ENCODE measurements at regions not wholly inside any gene's neighbourhood (a gene's known extent, or its start where the extent isn't known, plus 50 kb on each side); places are given as distances from the start of the nearest gene placed in this dataset.

GRCh38 chr3:166169681-166170080 lies 332.5 kb upstream of the BCHE start:
- no peaks in the 10 kb centered on the region for H3K4me1 ChIP-seq (ENCODE audit: control insufficient read depth in 1 of 2, extremely low read depth in 1 of 2, insufficient read depth in 2 of 2, low read length in 2 of 2)
- DNase-seq (no peak), ATAC-seq (replicated peaks in 1 of 4) (no peak)
- Mint-ChIP-seq H3K4me1 (no peaks in the 10 kb centered on the region), H3K36me3 (no peaks in the 10 kb centered on the region), H3K4me3 (no peak overlapping the region), H3K27me3 (no peaks in the 10 kb centered on the region), H3K9me3 (peaks cover 15 to 31% (median 24%) of the 10 kb centered on the region in 3 donors), H3K27ac (no peak overlapping the region)
- ChIA-PET CTCF (no interaction called here), POLR2A (no interaction called here)
- no CpG with 5 or more reads among the region's 1 CpG for WGBS (ENCODE audit: insufficient coverage)
- no peak overlapping the region for H3K27ac ChIP-seq (ENCODE audit: low read length)
- no peaks in the 10 kb centered on the region for H3K9me3 ChIP-seq
- no peaks in the 10 kb centered on the region for H3K27me3 ChIP-seq (replicated peaks in 1 of 2; ENCODE audit: control insufficient read depth in 2 of 2, extremely low read depth in 1 of 2, insufficient read depth in 2 of 2, low read length in 1 of 2)
- no peak overlapping the region for H3K4me3 ChIP-seq (ENCODE audit: control insufficient read depth in 1 of 2, extremely low read depth in 1 of 2, low read length in 1 of 2)
- H3K36me3 ChIP-seq (ENCODE audit: control insufficient read depth in 2 of 2, extremely low read depth in 1 of 2, insufficient read depth in 1 of 2, low read length in 1 of 2), result no peaks in the 10 kb centered on the region

- Histone ChIP-seq H3K4me1 (ENCODE audit: control insufficient read depth in 1 of 2, extremely low read depth in 1 of 2, insufficient read depth in 2 of 2, low read length in 2 of 2) (no peaks in the 10 kb centered on the region), H3K4me3 (ENCODE audit: control insufficient read depth in 1 of 2, extremely low read depth in 1 of 2, low read length in 1 of 2) (no peak overlapping the region), H3K36me3 (ENCODE audit: control insufficient read depth in 2 of 2, extremely low read depth in 1 of 2, insufficient read depth in 1 of 2, low read length in 1 of 2) (no peaks in the 10 kb centered on the region), H3K9me3 (no peaks in the 10 kb centered on the region), H3K27me3 (replicated peaks in 1 of 2; ENCODE audit: control insufficient read depth in 2 of 2, extremely low read depth in 1 of 2, insufficient read depth in 2 of 2, low read length in 1 of 2) (no peaks in the 10 kb centered on the region), H3K27ac (ENCODE audit: low read length) (no peak overlapping the region)
- H3K27me3 Mint-ChIP-seq, result no peaks in the 10 kb centered on the region
- ATAC-seq (replicated peaks in 1 of 4) (no peak), DNase-seq (no peak)
- H3K27ac Mint-ChIP-seq, result no peak overlapping the region
- no peaks in the 10 kb centered on the region for H3K36me3 Mint-ChIP-seq
- POLR2A ChIA-PET, result no interaction called here
- CTCF ChIA-PET, result no interaction called here
- no CpG with 5 or more reads among the region's 1 CpG for WGBS (ENCODE audit: insufficient coverage)
- H3K4me3 Mint-ChIP-seq, result no peak overlapping the region
- H3K4me1 Mint-ChIP-seq, result no peaks in the 10 kb centered on the region
- peaks cover 10 to 29% (median 11%) of the 10 kb centered on the region in 3 donors for H3K9me3 Mint-ChIP-seq
Measured at GRCh38 chr3:166127969-166128368, 290.7 kb upstream of the BCHE start.

GRCh38 chr3:166125179-166125578 lies 288.0 kb upstream of the BCHE start:
- Mint-ChIP-seq H3K4me3 (no peak overlapping the region), H3K36me3 (no peaks in the 10 kb centered on the region), H3K9me3 (peaks cover 4 to 12% (median 6%) of the 10 kb centered on the region in 3 donors), H3K4me1 (no peaks in the 10 kb centered on the region), H3K27me3 (no peaks in the 10 kb centered on the region), H3K27ac (no peak overlapping the region)
- Histone ChIP-seq H3K27me3 (replicated peaks in 1 of 2; ENCODE audit: control insufficient read depth in 2 of 2, extremely low read depth in 1 of 2, insufficient read depth in 2 of 2, low read length in 1 of 2) (no peaks in the 10 kb centered on the region), H3K9me3 (no peaks in the 10 kb centered on the region), H3K4me3 (ENCODE audit: control insufficient read depth in 1 of 2, extremely low read depth in 1 of 2, low read length in 1 of 2) (no peak overlapping the region), H3K36me3 (ENCODE audit: control insufficient read depth in 2 of 2, extremely low read depth in 1 of 2, insufficient read depth in 1 of 2, low read length in 1 of 2) (no peaks in the 10 kb centered on the region), H3K27ac (ENCODE audit: low read length) (no peak overlapping the region), H3K4me1 (ENCODE audit: control insufficient read depth in 1 of 2, extremely low read depth in 1 of 2, insufficient read depth in 2 of 2, low read length in 2 of 2) (no peaks in the 10 kb centered on the region)
- POLR2A ChIA-PET, result no interaction called here
- no peak for DNase-seq
- ATAC-seq (replicated peaks in 1 of 4), result no peak
- CTCF ChIA-PET, result no interaction called here
- 80% methylated on average over 2 of the region's 2 CpGs for WGBS (ENCODE audit: insufficient coverage)

GRCh38 chr3:166123576-166123975 lies 286.4 kb upstream of the BCHE start:
- no peaks in the 10 kb centered on the region for H3K27me3 ChIP-seq (replicated peaks in 1 of 2; ENCODE audit: control insufficient read depth in 2 of 2, extremely low read depth in 1 of 2, insufficient read depth in 2 of 2, low read length in 1 of 2)
- ATAC-seq (replicated peaks in 1 of 4) (no peak), DNase-seq (no peak)
- no peaks in the 10 kb centered on the region for H3K36me3 ChIP-seq (ENCODE audit: control insufficient read depth in 2 of 2, extremely low read depth in 1 of 2, insufficient read depth in 1 of 2, low read length in 1 of 2)
- Mint-ChIP-seq H3K4me1 (no peaks in the 10 kb centered on the region), H3K27me3 (no peaks in the 10 kb centered on the region), H3K9me3 (peaks cover 4 to 13% (median 4%) of the 10 kb centered on the region in 3 donors), H3K36me3 (no peaks in the 10 kb centered on the region), H3K27ac (no peak overlapping the region), H3K4me3 (no peak overlapping the region)
- POLR2A ChIA-PET, result no interaction called here
- no peaks in the 10 kb centered on the region for H3K4me1 ChIP-seq (ENCODE audit: control insufficient read depth in 1 of 2, extremely low read depth in 1 of 2, insufficient read depth in 2 of 2, low read length in 2 of 2)
- no peak overlapping the region for H3K27ac ChIP-seq (ENCODE audit: low read length)
- CTCF ChIA-PET, result no interaction called here
- no peaks in the 10 kb centered on the region for H3K9me3 ChIP-seq
- H3K4me3 ChIP-seq (ENCODE audit: control insufficient read depth in 1 of 2, extremely low read depth in 1 of 2, low read length in 1 of 2), result no peak overlapping the region

GRCh38 chr3:166123088-166123487 lies 285.9 kb upstream of the BCHE start:
- Mint-ChIP-seq H3K4me1 (no peaks in the 10 kb centered on the region), H3K9me3 (peaks cover 4 to 13% (median 6%) of the 10 kb centered on the region in 3 donors), H3K27me3 (no peaks in the 10 kb centered on the region)

GRCh38 chr3:166118049-166118448 lies 280.8 kb upstream of the BCHE start:
- Mint-ChIP-seq H3K36me3 (no peaks in the 10 kb centered on the region), H3K27me3 (no peaks in the 10 kb centered on the region), H3K27ac (no peak overlapping the region), H3K9me3 (peaks cover 4 to 10% (median 5%) of the 10 kb centered on the region in 3 donors), H3K4me1 (no peaks in the 10 kb centered on the region), H3K4me3 (no peak overlapping the region)
- Histone ChIP-seq H3K27ac (ENCODE audit: low read length) (no peak overlapping the region), H3K27me3 (replicated peaks in 1 of 2; ENCODE audit: control insufficient read depth in 2 of 2, extremely low read depth in 1 of 2, insufficient read depth in 2 of 2, low read length in 1 of 2) (no peaks in the 10 kb centered on the region), H3K4me1 (ENCODE audit: control insufficient read depth in 1 of 2, extremely low read depth in 1 of 2, insufficient read depth in 2 of 2, low read length in 2 of 2) (no peaks in the 10 kb centered on the region), H3K4me3 (ENCODE audit: control insufficient read depth in 1 of 2, extremely low read depth in 1 of 2, low read length in 1 of 2) (no peak overlapping the region), H3K36me3 (ENCODE audit: control insufficient read depth in 2 of 2, extremely low read depth in 1 of 2, insufficient read depth in 1 of 2, low read length in 1 of 2) (no peaks in the 10 kb centered on the region), H3K9me3 (no peaks in the 10 kb centered on the region)
- DNase-seq (no peak), ATAC-seq (replicated peaks in 1 of 4) (no peak)
- ChIA-PET POLR2A (no interaction called here), CTCF (interaction anchor here in 1 of 2 donors (0.6 kb wide), 1 partner anchor 246 kb away, joined by 3 read pairs; no protein-coding TSS in a partner anchor)
- no CpG with 5 or more reads among the region's 2 CpGs for whole genome bisulfite sequencing (ENCODE audit: insufficient coverage)

More at GRCh38 chr3:166123088-166123487, 285.9 kb upstream of the BCHE start:
- Histone ChIP-seq H3K4me3 (ENCODE audit: control insufficient read depth in 1 of 2, extremely low read depth in 1 of 2, low read length in 1 of 2) (no peak overlapping the region), H3K27me3 (replicated peaks in 1 of 2; ENCODE audit: control insufficient read depth in 2 of 2, extremely low read depth in 1 of 2, insufficient read depth in 2 of 2, low read length in 1 of 2) (no peaks in the 10 kb centered on the region), H3K9me3 (no peaks in the 10 kb centered on the region), H3K27ac (ENCODE audit: low read length) (no peak overlapping the region), H3K36me3 (ENCODE audit: control insufficient read depth in 2 of 2, extremely low read depth in 1 of 2, insufficient read depth in 1 of 2, low read length in 1 of 2) (no peaks in the 10 kb centered on the region), H3K4me1 (ENCODE audit: control insufficient read depth in 1 of 2, extremely low read depth in 1 of 2, insufficient read depth in 2 of 2, low read length in 2 of 2) (no peaks in the 10 kb centered on the region)
- Mint-ChIP-seq H3K27ac (no peak overlapping the region), H3K36me3 (no peaks in the 10 kb centered on the region), H3K4me3 (no peak overlapping the region)
- no peak for DNase-seq
- no peak for ATAC-seq (replicated peaks in 1 of 4)
- POLR2A ChIA-PET, result no interaction called here
- CTCF ChIA-PET, result no interaction called here

GRCh38 chr3:166114448-166114847 lies 277.2 kb upstream of the BCHE start:
- H3K36me3 Mint-ChIP-seq, result no peaks in the 10 kb centered on the region
- POLR2A ChIA-PET, result no interaction called here
- H3K9me3 ChIP-seq, result no peaks in the 10 kb centered on the region

More at GRCh38 chr3:166114448-166114847, 277.2 kb upstream of the BCHE start:
- Mint-ChIP-seq H3K27me3 (no peaks in the 10 kb centered on the region), H3K9me3 (peaks cover 9 to 19% (median 18%) of the 10 kb centered on the region in 3 donors), H3K4me1 (no peaks in the 10 kb centered on the region), H3K27ac (no peak overlapping the region), H3K4me3 (no peak overlapping the region)
- no peak for ATAC-seq (replicated peaks in 1 of 4)
- Histone ChIP-seq H3K27ac (ENCODE audit: low read length) (no peak overlapping the region), H3K36me3 (ENCODE audit: control insufficient read depth in 2 of 2, extremely low read depth in 1 of 2, insufficient read depth in 1 of 2, low read length in 1 of 2) (no peaks in the 10 kb centered on the region), H3K4me1 (ENCODE audit: control insufficient read depth in 1 of 2, extremely low read depth in 1 of 2, insufficient read depth in 2 of 2, low read length in 2 of 2) (no peaks in the 10 kb centered on the region), H3K27me3 (replicated peaks in 1 of 2; ENCODE audit: control insufficient read depth in 2 of 2, extremely low read depth in 1 of 2, insufficient read depth in 2 of 2, low read length in 1 of 2) (no peaks in the 10 kb centered on the region), H3K4me3 (ENCODE audit: control insufficient read depth in 1 of 2, extremely low read depth in 1 of 2, low read length in 1 of 2) (no peak overlapping the region)
- CTCF ChIA-PET, result no interaction called here
- DNase-seq, result no peak
